Memory B cell (primary cell): ENCODE measurements at regions not wholly inside any gene's neighbourhood (a gene's known extent, or its start where the extent isn't known, plus 50 kb on each side); places are given as distances from the start of the nearest gene placed in this dataset.

Source experiments
- ATAC-seq: fragments of 150-1000 bp; cut with Tn5 transposase; 2 replicates; pipeline ENCODE4 v1.10.0; 2021; ENCODE audit warnings: low read depth, mild to moderate bottlenecking, moderate library complexity
- DNase-seq, 2 donors: peaks; one replicate each; pipeline ENCODE4 v3.0.0; 2022; ENCODE audit warnings: low spot score in 2 of 2
- H3K27ac Mint-ChIP-seq: one replicate; pipeline ENCODE4 v1.8.0; 2022; ENCODE audit warnings: mild to moderate bottlenecking, moderate library complexity, mixed read lengths
- H3K27me3 Mint-ChIP-seq: one replicate; pipeline ENCODE4 v1.8.0; 2022; ENCODE audit warnings: mixed read lengths
- H3K36me3 Mint-ChIP-seq: one replicate; pipeline ENCODE4 v1.8.0; 2022; ENCODE audit warnings: mild to moderate bottlenecking, mixed read lengths
- H3K4me1 Mint-ChIP-seq: one replicate; pipeline ENCODE4 v1.8.0; 2022; ENCODE audit warnings: mixed read lengths
- H3K4me3 Mint-ChIP-seq: one replicate; pipeline ENCODE4 v1.8.0; 2022; ENCODE audit warnings: mild to moderate bottlenecking, moderate library complexity, mixed read lengths
- H3K9me3 Mint-ChIP-seq: one replicate; pipeline ENCODE4 v1.8.0; 2022; ENCODE audit warnings: mixed read lengths

GRCh38 chr1:208551633-208552320, 307.6 kb upstream of the PLXNA2 start:
- DNase-seq (no peak), ATAC-seq (no peak)
- peaks cover 11% of the 10 kb centered on the region for H3K27me3 Mint-ChIP-seq
- H3K36me3 Mint-ChIP-seq: no peaks in the 10 kb centered on the region
- H3K4me1 Mint-ChIP-seq: no peaks in the 10 kb centered on the region
- H3K4me3 Mint-ChIP-seq: no peak overlapping the region
- H3K27ac Mint-ChIP-seq: no peak overlapping the region
- peaks cover 1% of the 10 kb centered on the region for H3K9me3 Mint-ChIP-seq

- Mint-ChIP-seq H3K4me1 (no peaks in the 10 kb centered on the region), H3K27me3 (peaks cover 9% of the 10 kb centered on the region), H3K9me3 (peaks cover 4% of the 10 kb centered on the region), H3K27ac (no peak overlapping the region), H3K36me3 (no peaks in the 10 kb centered on the region), H3K4me3 (no peak overlapping the region)
- DNase-seq (no peak), ATAC-seq (no peak)
These were observed 308.7 kb upstream of the PLXNA2 start for GRCh38 chr1:208552928-208553327.

- H3K9me3 Mint-ChIP-seq: peaks cover 4% of the 10 kb centered on the region
- ATAC-seq (no peak), DNase-seq (no peak)
- no peaks in the 10 kb centered on the region for H3K36me3 Mint-ChIP-seq
- peaks cover 12% of the 10 kb centered on the region for H3K27me3 Mint-ChIP-seq
- no peaks in the 10 kb centered on the region for H3K4me1 Mint-ChIP-seq
- no peak overlapping the region for H3K27ac Mint-ChIP-seq
- H3K4me3 Mint-ChIP-seq: no peak overlapping the region
These were observed 312.3 kb upstream of the PLXNA2 start for GRCh38 chr1:208556461-208556860.

- Mint-ChIP-seq H3K4me1 (no peaks in the 10 kb centered on the region), H3K27me3 (peaks cover 7% of the 10 kb centered on the region), H3K9me3 (peaks cover 4% of the 10 kb centered on the region), H3K27ac (no peak overlapping the region), H3K4me3 (no peak overlapping the region), H3K36me3 (no peaks in the 10 kb centered on the region)
- ATAC-seq (no peak), DNase-seq (no peak)
These were observed 313.0 kb upstream of the PLXNA2 start for GRCh38 chr1:208557046-208557722.

- Mint-ChIP-seq H3K9me3 (peaks cover 3% of the 10 kb centered on the region), H3K36me3 (no peaks in the 10 kb centered on the region), H3K27ac (no peak overlapping the region), H3K4me3 (no peak overlapping the region), H3K27me3 (peaks cover 5% of the 10 kb centered on the region), H3K4me1 (no peaks in the 10 kb centered on the region)
- no peak for ATAC-seq
- DNase-seq: no peak
These were observed 313.5 kb upstream of the PLXNA2 start for GRCh38 chr1:208557723-208558094.

GRCh38 chr1:208559597-208560329, 315.6 kb upstream of the PLXNA2 start:
- Mint-ChIP-seq H3K36me3 (no peaks in the 10 kb centered on the region), H3K9me3 (peaks cover 3% of the 10 kb centered on the region), H3K27me3 (peaks cover 2% of the 10 kb centered on the region), H3K4me3 (no peak overlapping the region), H3K4me1 (no peaks in the 10 kb centered on the region), H3K27ac (no peak overlapping the region)
- DNase-seq: no peak
- ATAC-seq: no peak

GRCh38 chr1:208562151-208562960, 318.2 kb upstream of the PLXNA2 start:
- no peak overlapping the region for H3K4me3 Mint-ChIP-seq
- no peaks in the 10 kb centered on the region for H3K4me1 Mint-ChIP-seq
- ATAC-seq (no peak), DNase-seq (no peak)
- peaks cover 5% of the 10 kb centered on the region for H3K27me3 Mint-ChIP-seq
- H3K36me3 Mint-ChIP-seq: no peaks in the 10 kb centered on the region
- H3K27ac Mint-ChIP-seq: no peak overlapping the region
- H3K9me3 Mint-ChIP-seq: peaks cover 3% of the 10 kb centered on the region

GRCh38 chr1:208564466-208564865, 320.3 kb upstream of the PLXNA2 start:
- Mint-ChIP-seq H3K27ac (no peak overlapping the region), H3K4me3 (no peak overlapping the region), H3K4me1 (no peaks in the 10 kb centered on the region), H3K36me3 (no peaks in the 10 kb centered on the region), H3K27me3 (peaks cover 10% of the 10 kb centered on the region), H3K9me3 (no peaks in the 10 kb centered on the region)
- ATAC-seq (no peak), DNase-seq (no peak)

GRCh38 chr1:208565756-208566440, 321.7 kb upstream of the PLXNA2 start:
- Mint-ChIP-seq H3K4me3 (no peak overlapping the region), H3K27me3 (peaks cover 12% of the 10 kb centered on the region), H3K36me3 (no peaks in the 10 kb centered on the region), H3K9me3 (peaks cover 2% of the 10 kb centered on the region), H3K27ac (no peak overlapping the region), H3K4me1 (no peaks in the 10 kb centered on the region)
- DNase-seq (no peak), ATAC-seq (no peak)

- peaks cover 11% of the 10 kb centered on the region for H3K27me3 Mint-ChIP-seq
- no peak overlapping the region for H3K27ac Mint-ChIP-seq
These were observed 325.0 kb upstream of the PLXNA2 start for GRCh38 chr1:208569181-208569580.

GRCh38 chr1:208570362-208570761, 326.2 kb upstream of the PLXNA2 start:
- Mint-ChIP-seq H3K9me3 (peaks cover 4% of the 10 kb centered on the region), H3K36me3 (no peaks in the 10 kb centered on the region), H3K4me3 (no peak overlapping the region), H3K27me3 (peaks cover 9% of the 10 kb centered on the region), H3K4me1 (no peaks in the 10 kb centered on the region), H3K27ac (no peak overlapping the region)
- DNase-seq (no peak), ATAC-seq (no peak)

More at GRCh38 chr1:208569181-208569580, 325.0 kb upstream of the PLXNA2 start:
- no peak for DNase-seq
- Mint-ChIP-seq H3K9me3 (peaks cover 4% of the 10 kb centered on the region), H3K4me1 (no peaks in the 10 kb centered on the region), H3K4me3 (no peak overlapping the region), H3K36me3 (no peaks in the 10 kb centered on the region)
- ATAC-seq: no peak

GRCh38 chr1:208576425-208576824, 332.2 kb upstream of the PLXNA2 start:
- Mint-ChIP-seq H3K36me3 (no peaks in the 10 kb centered on the region), H3K4me1 (no peaks in the 10 kb centered on the region), H3K9me3 (peaks cover 1% of the 10 kb centered on the region), H3K4me3 (no peak overlapping the region), H3K27ac (no peak overlapping the region), H3K27me3 (peaks cover 2% of the 10 kb centered on the region)
- DNase-seq (no peak), ATAC-seq (no peak)

GRCh38 chr1:208577381-208577905, 333.3 kb upstream of the PLXNA2 start:
- Mint-ChIP-seq H3K27ac (no peak overlapping the region), H3K9me3 (peaks cover 1% of the 10 kb centered on the region), H3K27me3 (peaks cover 2% of the 10 kb centered on the region), H3K4me3 (no peak overlapping the region), H3K4me1 (no peaks in the 10 kb centered on the region), H3K36me3 (no peaks in the 10 kb centered on the region)
- DNase-seq: no peak
- no peak for ATAC-seq
